DOHH2 (cell line): ENCODE measurements at regions not wholly inside any gene's neighbourhood (a gene's known extent, or its start where the extent isn't known, plus 50 kb on each side); places are given as distances from the start of the nearest gene placed in this dataset.

Experiments
- EZH2phosphoT487 ChIP-seq: fragments of 200-600 bp; sonication (generic); IDR thresholded peaks from 2 replicates; pipeline ENCODE4 v1.6.1; 2017; ENCODE audit warnings: borderline replicate concordance, mild to moderate bottlenecking, antibody characterized with exemption, low read length, moderate library complexity, mixed read lengths
- TF ChIP-seq, protein P1 (sequence below): fragments of 200-600 bp; sonication (generic); IDR thresholded peaks from one replicate; pipeline ENCODE4 v1.5.1; 2014; ENCODE audit warnings: antibody characterized with exemption, mild to moderate bottlenecking, low read depth, low read length; ENCODE audit not compliant: poor library complexity, severe bottlenecking

DNA sequence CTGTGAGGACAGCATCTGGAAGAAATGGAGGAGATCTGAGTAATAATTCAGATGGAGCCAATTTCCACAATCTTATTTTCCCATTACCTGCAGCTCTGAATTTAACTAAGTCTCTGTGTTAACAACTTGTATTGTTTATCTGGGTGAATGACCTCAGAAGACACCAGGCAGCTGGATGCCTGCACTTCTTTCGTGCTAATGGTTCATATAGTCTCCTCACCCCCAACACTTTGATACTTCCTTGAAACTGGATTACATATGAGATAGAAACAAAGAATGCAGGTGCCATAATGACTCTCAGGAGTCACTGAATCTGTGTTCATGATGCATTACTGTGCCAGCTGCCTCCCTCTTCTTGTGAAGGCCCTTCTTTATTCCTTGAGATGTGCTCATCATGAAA is 125.6 kb upstream of the VPREB1 start:
- TF ChIP-seq EZH2phosphoT487: no peak
- TF ChIP-seq, protein P1, sequence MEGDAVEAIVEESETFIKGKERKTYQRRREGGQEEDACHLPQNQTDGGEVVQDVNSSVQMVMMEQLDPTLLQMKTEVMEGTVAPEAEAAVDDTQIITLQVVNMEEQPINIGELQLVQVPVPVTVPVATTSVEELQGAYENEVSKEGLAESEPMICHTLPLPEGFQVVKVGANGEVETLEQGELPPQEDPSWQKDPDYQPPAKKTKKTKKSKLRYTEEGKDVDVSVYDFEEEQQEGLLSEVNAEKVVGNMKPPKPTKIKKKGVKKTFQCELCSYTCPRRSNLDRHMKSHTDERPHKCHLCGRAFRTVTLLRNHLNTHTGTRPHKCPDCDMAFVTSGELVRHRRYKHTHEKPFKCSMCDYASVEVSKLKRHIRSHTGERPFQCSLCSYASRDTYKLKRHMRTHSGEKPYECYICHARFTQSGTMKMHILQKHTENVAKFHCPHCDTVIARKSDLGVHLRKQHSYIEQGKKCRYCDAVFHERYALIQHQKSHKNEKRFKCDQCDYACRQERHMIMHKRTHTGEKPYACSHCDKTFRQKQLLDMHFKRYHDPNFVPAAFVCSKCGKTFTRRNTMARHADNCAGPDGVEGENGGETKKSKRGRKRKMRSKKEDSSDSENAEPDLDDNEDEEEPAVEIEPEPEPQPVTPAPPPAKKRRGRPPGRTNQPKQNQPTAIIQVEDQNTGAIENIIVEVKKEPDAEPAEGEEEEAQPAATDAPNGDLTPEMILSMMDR: no peak
